ENCODE measurements at regions not wholly inside any gene's neighbourhood (a gene's known extent, or its start where the extent isn't known, plus 50 kb on each side); places are given as distances from the start of the nearest gene placed in this dataset.
A peak's percentile ranks its signal among the peaks of the same experiment; 100 is the strongest.

GRCh38 chr1:88608139-88608943, 75.7 kb upstream of the PKN2 start:
- Histone ChIP-seq H3K79me2 (ENCODE audit: insufficient read depth, low read length) (no peaks in the 10 kb centered on the region), H3K27me3 (ENCODE audit: insufficient read depth, low read length) (no peaks in the 10 kb centered on the region), H3K4me2 (ENCODE audit: insufficient read depth, low read length) (no peak overlapping the region), H3K4me3 (ENCODE audit: insufficient read depth, low read length) (no peak overlapping the region), H3K9me3 (ENCODE audit: low read depth, low read length) (no peaks in the 10 kb centered on the region), H3K4me1 (ENCODE audit: insufficient read depth, low read length) (no peaks in the 10 kb centered on the region), H4K20me1 (ENCODE audit: insufficient read depth, low read length) (no peaks in the 10 kb centered on the region), H2AFZ (ENCODE audit: low read length) (no peak overlapping the region), H3K27ac (ENCODE audit: low read depth, low read length) (no peak overlapping the region), H3K36me3 (ENCODE audit: insufficient read depth, low read length) (no peaks in the 10 kb centered on the region)
- peak; percentile 64 for TF ChIP-seq CTCF (IDR thresholded peaks at IDR 0.05; ENCODE audit: extremely low read depth, low read depth, low read length)
- DNase-seq (ENCODE audit: insufficient read length, low spot score, missing footprints): peak; percentile 18

GRCh38 chr1:88609051-88609450, 75.0 kb upstream of the PKN2 start:
- Histone ChIP-seq H2AFZ (ENCODE audit: low read length) (no peak overlapping the region), H3K27ac (ENCODE audit: low read depth, low read length) (no peak overlapping the region), H3K9me3 (ENCODE audit: low read depth, low read length) (no peaks in the 10 kb centered on the region), H3K4me1 (ENCODE audit: insufficient read depth, low read length) (no peaks in the 10 kb centered on the region), H3K36me3 (ENCODE audit: insufficient read depth, low read length) (no peaks in the 10 kb centered on the region), H3K4me3 (ENCODE audit: insufficient read depth, low read length) (no peak overlapping the region), H3K4me2 (ENCODE audit: insufficient read depth, low read length) (no peak overlapping the region), H3K79me2 (ENCODE audit: insufficient read depth, low read length) (no peaks in the 10 kb centered on the region), H3K27me3 (ENCODE audit: insufficient read depth, low read length) (no peaks in the 10 kb centered on the region), H4K20me1 (ENCODE audit: insufficient read depth, low read length) (no peaks in the 10 kb centered on the region)
- no peak for TF ChIP-seq CTCF (IDR thresholded peaks at IDR 0.05; ENCODE audit: extremely low read depth, low read depth, low read length)
- DNase-seq (ENCODE audit: insufficient read length, low spot score, missing footprints): no peak

- no peak for DNase-seq (ENCODE audit: insufficient read length, low spot score, missing footprints)
- Histone ChIP-seq H3K4me2 (ENCODE audit: insufficient read depth, low read length) (no peak overlapping the region), H2AFZ (ENCODE audit: low read length) (no peak overlapping the region), H3K79me2 (ENCODE audit: insufficient read depth, low read length) (no peaks in the 10 kb centered on the region), H3K4me3 (ENCODE audit: insufficient read depth, low read length) (no peak overlapping the region), H3K36me3 (ENCODE audit: insufficient read depth, low read length) (no peaks in the 10 kb centered on the region), H3K27ac (ENCODE audit: low read depth, low read length) (no peak overlapping the region), H3K4me1 (ENCODE audit: insufficient read depth, low read length) (no peaks in the 10 kb centered on the region), H3K27me3 (ENCODE audit: insufficient read depth, low read length) (no peaks in the 10 kb centered on the region), H3K9me3 (ENCODE audit: low read depth, low read length) (no peaks in the 10 kb centered on the region), H4K20me1 (ENCODE audit: insufficient read depth, low read length) (no peaks in the 10 kb centered on the region)
- no peak for TF ChIP-seq CTCF (IDR thresholded peaks at IDR 0.05; ENCODE audit: extremely low read depth, low read depth, low read length)
Measured at GRCh38 chr1:88610687-88611086, 73.4 kb upstream of the PKN2 start.

- no peak overlapping the region for H2AFZ ChIP-seq (ENCODE audit: low read length)
- H3K79me2 ChIP-seq (ENCODE audit: insufficient read depth, low read length): no peaks in the 10 kb centered on the region
- no peak for DNase-seq (ENCODE audit: insufficient read length, low spot score, missing footprints)
- H3K36me3 ChIP-seq (ENCODE audit: insufficient read depth, low read length): no peaks in the 10 kb centered on the region
- H3K9me3 ChIP-seq (ENCODE audit: low read depth, low read length): no peaks in the 10 kb centered on the region
- no peak for TF ChIP-seq CTCF (IDR thresholded peaks at IDR 0.05; ENCODE audit: extremely low read depth, low read depth, low read length)
- H3K4me3 ChIP-seq (ENCODE audit: insufficient read depth, low read length): no peak overlapping the region
- no peaks in the 10 kb centered on the region for H4K20me1 ChIP-seq (ENCODE audit: insufficient read depth, low read length)
- H3K27me3 ChIP-seq (ENCODE audit: insufficient read depth, low read length): no peaks in the 10 kb centered on the region
- H3K4me2 ChIP-seq (ENCODE audit: insufficient read depth, low read length): no peak overlapping the region
- no peaks in the 10 kb centered on the region for H3K4me1 ChIP-seq (ENCODE audit: insufficient read depth, low read length)
- H3K27ac ChIP-seq (ENCODE audit: low read depth, low read length): no peak overlapping the region
Measured at GRCh38 chr1:88612292-88612691, 71.8 kb upstream of the PKN2 start.

Measured in osteoblast (primary cell).